Endothelial cell (in vitro differentiated cells): ENCODE measurements at regions not wholly inside any gene's neighbourhood (a gene's known extent, or its start where the extent isn't known, plus 50 kb on each side); places are given as distances from the start of the nearest gene placed in this dataset.

Source experiments
- DNase-seq: peaks from one replicate; pipeline ENCODE4 v3.0.0; 2021; ENCODE audit warnings: low spot score
- H3K27ac Mint-ChIP-seq: one replicate; pipeline ENCODE4 v1.8.0; 2021; ENCODE audit warnings: mixed read lengths, inconsistent platforms; ENCODE audit not compliant: unreplicated experiment
- H3K27me3 Mint-ChIP-seq: one replicate; pipeline ENCODE4 v1.8.0; 2021; ENCODE audit warnings: mild to moderate bottlenecking, moderate library complexity, mixed read lengths, inconsistent platforms; ENCODE audit not compliant: unreplicated experiment
- H3K36me3 Mint-ChIP-seq: one replicate; pipeline ENCODE4 v1.8.0; 2021; ENCODE audit warnings: mild to moderate bottlenecking, low read depth, mixed read lengths, inconsistent platforms; ENCODE audit not compliant: unreplicated experiment
- H3K4me1 Mint-ChIP-seq: one replicate; pipeline ENCODE4 v1.8.0; 2021; ENCODE audit warnings: mild to moderate bottlenecking, mixed read lengths, inconsistent platforms; ENCODE audit not compliant: unreplicated experiment
- H3K4me3 Mint-ChIP-seq: one replicate; pipeline ENCODE4 v1.8.0; 2021; ENCODE audit warnings: mild to moderate bottlenecking, mixed read lengths, inconsistent platforms; ENCODE audit not compliant: unreplicated experiment
- H3K9me3 Mint-ChIP-seq: one replicate; pipeline ENCODE4 v1.8.0; 2021; ENCODE audit warnings: mixed read lengths, inconsistent platforms; ENCODE audit not compliant: unreplicated experiment
- TF ChIP-seq, protein P1 (sequence below): fragments of 200-600 bp; sonication (generic); IDR thresholded peaks from one replicate; pipeline ENCODE4 v1.5.0; 2021; ENCODE audit warnings: antibody characterized with exemption; ENCODE audit not compliant: unreplicated experiment

DNA sequence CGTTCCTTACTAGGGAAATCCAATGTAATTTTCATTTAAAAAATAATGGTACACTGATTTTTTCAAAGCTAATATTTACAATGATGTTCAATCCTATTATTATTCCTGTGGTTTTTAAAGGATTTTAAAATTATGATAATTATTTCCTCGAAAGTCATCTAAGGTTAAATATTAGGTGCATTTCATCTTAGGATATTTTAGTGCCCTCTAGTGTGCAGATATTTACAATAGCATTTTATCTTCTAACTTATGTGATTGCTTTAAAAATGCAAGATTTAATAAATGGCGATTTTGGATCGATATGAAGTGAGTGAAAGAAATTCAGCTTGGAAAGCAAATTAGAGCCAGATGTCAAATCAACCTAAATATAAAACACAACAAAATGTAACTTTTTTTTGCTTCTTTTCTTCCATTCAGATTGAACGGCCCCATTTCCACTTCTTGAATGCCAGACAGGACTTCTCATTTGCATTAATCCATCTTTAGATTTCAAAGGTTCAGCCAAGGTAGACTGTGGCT is 293.5 kb downstream of the SLC6A15 start:
- DNase-seq = no peak
- TF ChIP-seq, protein P1, sequence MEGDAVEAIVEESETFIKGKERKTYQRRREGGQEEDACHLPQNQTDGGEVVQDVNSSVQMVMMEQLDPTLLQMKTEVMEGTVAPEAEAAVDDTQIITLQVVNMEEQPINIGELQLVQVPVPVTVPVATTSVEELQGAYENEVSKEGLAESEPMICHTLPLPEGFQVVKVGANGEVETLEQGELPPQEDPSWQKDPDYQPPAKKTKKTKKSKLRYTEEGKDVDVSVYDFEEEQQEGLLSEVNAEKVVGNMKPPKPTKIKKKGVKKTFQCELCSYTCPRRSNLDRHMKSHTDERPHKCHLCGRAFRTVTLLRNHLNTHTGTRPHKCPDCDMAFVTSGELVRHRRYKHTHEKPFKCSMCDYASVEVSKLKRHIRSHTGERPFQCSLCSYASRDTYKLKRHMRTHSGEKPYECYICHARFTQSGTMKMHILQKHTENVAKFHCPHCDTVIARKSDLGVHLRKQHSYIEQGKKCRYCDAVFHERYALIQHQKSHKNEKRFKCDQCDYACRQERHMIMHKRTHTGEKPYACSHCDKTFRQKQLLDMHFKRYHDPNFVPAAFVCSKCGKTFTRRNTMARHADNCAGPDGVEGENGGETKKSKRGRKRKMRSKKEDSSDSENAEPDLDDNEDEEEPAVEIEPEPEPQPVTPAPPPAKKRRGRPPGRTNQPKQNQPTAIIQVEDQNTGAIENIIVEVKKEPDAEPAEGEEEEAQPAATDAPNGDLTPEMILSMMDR = peak; percentile 18
- H3K36me3 Mint-ChIP-seq = no peaks in the 10 kb centered on the region
- H3K4me1 Mint-ChIP-seq = no peaks in the 10 kb centered on the region
- H3K9me3 Mint-ChIP-seq = no peaks in the 10 kb centered on the region
- H3K4me3 Mint-ChIP-seq = no peak overlapping the region
- H3K27me3 Mint-ChIP-seq = peaks cover 1% of the 10 kb centered on the region
- no peak overlapping the region for H3K27ac Mint-ChIP-seq

GRCh38 chr12:84607170-84607819 is 305.3 kb downstream of the SLC6A15 start:
- H3K27ac Mint-ChIP-seq = no peak overlapping the region
- H3K36me3 Mint-ChIP-seq = no peaks in the 10 kb centered on the region
- H3K4me3 Mint-ChIP-seq = no peak overlapping the region
- no peaks in the 10 kb centered on the region for H3K27me3 Mint-ChIP-seq
- peaks cover 7% of the 10 kb centered on the region for H3K4me1 Mint-ChIP-seq
- TF ChIP-seq, protein P1 = no peak
- H3K9me3 Mint-ChIP-seq = no peaks in the 10 kb centered on the region
- DNase-seq = no peak

DNA sequence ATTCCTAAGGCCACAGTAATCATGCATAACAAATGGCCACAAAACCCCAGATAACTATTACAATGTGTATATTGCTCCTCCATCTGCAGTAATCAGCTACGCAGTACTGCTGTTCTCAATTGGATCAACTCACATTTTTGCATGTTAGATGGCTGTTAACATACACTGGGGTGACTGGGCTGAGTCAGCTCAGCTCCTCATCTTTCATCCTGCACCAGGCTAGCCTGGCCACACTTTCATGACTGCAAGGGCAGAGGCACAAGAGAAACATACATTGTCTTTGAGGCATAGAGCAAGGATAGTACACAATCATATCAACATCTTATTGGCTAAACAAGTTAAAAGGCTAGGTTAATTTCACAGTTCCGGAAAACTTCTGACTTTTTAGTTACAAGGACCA is 306.6 kb downstream of the SLC6A15 start:
- no peaks in the 10 kb centered on the region for H3K27me3 Mint-ChIP-seq
- no peaks in the 10 kb centered on the region for H3K4me1 Mint-ChIP-seq
- DNase-seq = no peak
- H3K36me3 Mint-ChIP-seq = no peaks in the 10 kb centered on the region
- no peak overlapping the region for H3K27ac Mint-ChIP-seq
- H3K9me3 Mint-ChIP-seq = no peaks in the 10 kb centered on the region
- TF ChIP-seq, protein P1 = no peak
- H3K4me3 Mint-ChIP-seq = no peak overlapping the region

DNA sequence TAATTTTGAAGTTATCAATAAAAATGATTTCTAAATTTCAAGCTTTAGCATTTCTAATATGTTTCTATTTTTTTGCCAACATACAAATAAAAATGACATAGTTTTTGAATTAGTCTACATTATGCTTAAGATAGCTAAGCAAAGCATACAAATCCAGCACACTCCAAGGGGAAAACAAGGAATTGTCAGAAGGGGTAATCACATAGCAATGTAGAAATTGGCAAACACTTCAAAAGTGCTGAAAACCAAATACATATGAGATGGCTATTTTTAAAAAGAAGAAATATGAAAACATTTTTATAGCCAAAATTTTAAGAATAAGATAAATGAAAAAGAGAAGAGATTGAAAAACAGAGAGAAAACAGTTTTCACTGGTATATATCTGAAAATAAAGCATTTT is 308.0 kb downstream of the SLC6A15 start:
- no peaks in the 10 kb centered on the region for H3K4me1 Mint-ChIP-seq
- H3K4me3 Mint-ChIP-seq = no peak overlapping the region

More for the DNA sequence above, 308.0 kb downstream of the SLC6A15 start:
- H3K27me3 Mint-ChIP-seq = no peaks in the 10 kb centered on the region
- no peak overlapping the region for H3K27ac Mint-ChIP-seq
- TF ChIP-seq, protein P1 = no peak
- no peaks in the 10 kb centered on the region for H3K36me3 Mint-ChIP-seq
- no peaks in the 10 kb centered on the region for H3K9me3 Mint-ChIP-seq
- no peak for DNase-seq
